NCI-H146 treated with DMSO at 0.1 percent for 48 hours (cell line): ENCODE measurements at regions not wholly inside any gene's neighbourhood (a gene's known extent, or its start where the extent isn't known, plus 50 kb on each side); places are given as distances from the start of the nearest gene placed in this dataset.

Experiments used
- DNase-seq: peaks from one replicate; lab custom pipeline; 2025; ENCODE audit not compliant: unreplicated experiment; lab: John Stamatoyannopoulos, UW

DNA sequence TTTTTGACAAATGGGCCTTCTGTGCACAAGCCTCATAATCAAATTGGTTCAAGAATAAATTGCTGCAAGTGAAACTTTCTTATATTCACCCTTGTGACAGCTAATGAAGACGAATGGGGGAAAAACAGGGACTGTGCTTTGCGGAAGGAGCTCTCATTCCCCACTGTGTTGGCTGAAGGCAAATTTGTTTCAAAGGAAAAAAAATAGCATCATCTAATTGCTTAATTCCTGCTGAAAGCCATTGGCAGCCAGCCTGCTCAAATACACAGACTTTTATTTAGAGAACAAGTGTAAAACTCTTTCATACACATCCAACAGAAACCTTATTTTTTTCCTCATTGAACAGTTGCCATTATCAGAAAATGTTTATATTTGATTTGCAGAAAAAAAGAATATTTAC lies 172.3 kb downstream of the ARL6IP6 start:
- peak; percentile 37 for DNase-seq

- no peak for DNase-seq
Measured at GRCh38 chr2:152883951-152884487, 165.6 kb downstream of the ARL6IP6 start.

- no peak for DNase-seq
Measured at GRCh38 chr2:152881527-152881926, 163.1 kb downstream of the ARL6IP6 start.

DNA sequence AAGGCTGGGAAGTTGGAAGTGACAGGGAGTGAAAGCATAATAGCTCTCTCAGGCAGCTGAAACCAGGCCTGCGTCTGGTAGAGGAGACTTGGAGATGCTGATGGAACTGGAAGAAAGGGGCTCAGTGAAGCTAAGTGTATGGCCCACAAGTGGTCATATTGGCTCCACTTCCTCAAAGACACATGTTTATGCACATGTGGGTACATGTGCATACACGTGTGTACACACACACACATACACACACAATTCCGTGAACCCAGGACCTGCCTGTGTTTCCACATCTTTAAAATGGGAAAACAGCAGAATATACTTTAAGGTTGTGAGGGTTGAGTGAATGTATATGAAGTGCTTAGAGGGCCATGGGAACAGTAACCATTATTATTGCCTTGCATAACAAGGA lies 160.9 kb downstream of the ARL6IP6 start:
- DNase-seq: no peak

DNA sequence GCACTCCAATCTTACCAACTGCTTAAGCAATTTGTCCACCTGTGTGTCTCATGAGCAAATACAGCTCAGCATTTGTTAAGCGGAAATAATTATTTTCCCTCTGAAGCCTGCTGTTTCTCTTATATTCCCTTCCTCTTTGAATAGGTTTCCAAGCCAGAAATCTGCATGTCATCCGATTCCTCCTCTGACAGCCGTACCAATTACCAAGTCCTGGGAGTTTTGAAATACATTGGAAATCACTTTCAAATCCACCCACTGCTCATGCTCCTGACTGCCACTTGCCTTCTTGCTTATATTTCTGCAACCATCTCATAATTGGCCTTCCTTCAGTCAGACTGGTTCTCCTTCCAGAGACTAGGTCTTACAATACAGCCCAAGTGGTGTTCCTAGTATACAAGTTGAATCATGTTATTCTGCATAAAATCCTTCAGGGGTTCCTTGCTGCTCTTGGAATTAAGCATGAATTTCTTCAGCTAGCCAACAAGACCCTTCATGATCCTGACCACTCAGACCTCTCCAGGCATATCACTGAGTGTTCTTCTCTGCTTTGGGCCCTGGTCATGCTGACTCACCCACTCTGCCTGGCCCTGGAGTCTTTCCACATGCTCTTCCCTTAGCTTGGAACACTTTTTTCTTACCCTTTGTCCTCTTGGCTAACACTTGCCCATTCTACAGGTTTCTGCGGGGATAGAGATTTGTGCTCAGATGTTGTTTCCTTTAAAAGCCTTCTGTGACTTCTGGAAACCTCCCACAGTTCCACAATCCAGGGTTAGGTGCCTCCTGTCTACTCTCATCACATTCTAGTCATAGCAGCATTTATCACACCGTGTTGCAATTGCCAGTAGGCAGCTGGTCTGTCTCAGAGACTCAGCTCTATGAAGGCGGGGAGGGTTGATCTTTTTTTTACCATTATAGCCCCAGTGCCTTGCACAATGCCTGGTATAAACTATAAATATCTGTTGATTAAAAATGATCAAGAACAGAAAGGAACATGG lies 157.6 kb downstream of the ARL6IP6 start:
- DNase-seq: peak; percentile 13

- DNase-seq: no peak
Measured at GRCh38 chr2:152874955-152875354, 156.5 kb downstream of the ARL6IP6 start.

- DNase-seq: no peak
Measured at GRCh38 chr2:152870239-152870638, 151.8 kb downstream of the ARL6IP6 start.

- no peak for DNase-seq
Measured at GRCh38 chr2:152867397-152867796, 149.0 kb downstream of the ARL6IP6 start.

DNA sequence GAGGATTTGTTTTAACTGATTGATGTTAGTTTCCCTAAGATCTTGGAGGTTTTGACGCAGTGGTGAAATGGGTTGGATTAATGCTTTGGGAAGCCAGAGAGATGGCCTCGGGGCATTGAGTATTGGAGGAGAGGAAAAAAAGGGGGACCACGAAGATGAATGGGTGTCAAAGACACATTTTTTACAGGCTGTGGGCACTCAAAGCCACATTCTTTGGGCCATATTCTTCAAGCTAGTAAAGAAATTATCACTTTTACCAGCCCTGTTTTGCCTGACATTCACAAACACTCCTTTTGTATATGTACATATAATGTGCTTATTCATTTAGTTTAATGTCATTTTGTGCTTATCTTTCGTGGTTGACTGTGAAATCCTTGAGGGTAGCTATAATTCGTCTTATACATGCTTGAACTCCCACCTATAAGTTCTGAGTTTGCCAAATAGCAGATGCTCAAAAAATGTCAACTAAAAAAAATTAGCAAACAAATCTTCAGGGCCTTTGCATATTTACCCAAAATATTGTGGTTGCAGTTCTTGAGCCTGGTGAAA lies 146.3 kb downstream of the ARL6IP6 start:
- DNase-seq: no peak

GRCh38 chr2:152863826-152864225 lies 145.4 kb downstream of the ARL6IP6 start:
- DNase-seq: no peak

GRCh38 chr2:152861349-152861942 lies 143.0 kb downstream of the ARL6IP6 start:
- DNase-seq: no peak

GRCh38 chr2:152858594-152859265 lies 140.3 kb downstream of the ARL6IP6 start:
- DNase-seq: no peak

GRCh38 chr2:152846697-152847470 lies 128.5 kb downstream of the ARL6IP6 start:
- DNase-seq: no peak

- DNase-seq: no peak
Measured at GRCh38 chr2:152835674-152836073, 117.3 kb downstream of the ARL6IP6 start.

DNA sequence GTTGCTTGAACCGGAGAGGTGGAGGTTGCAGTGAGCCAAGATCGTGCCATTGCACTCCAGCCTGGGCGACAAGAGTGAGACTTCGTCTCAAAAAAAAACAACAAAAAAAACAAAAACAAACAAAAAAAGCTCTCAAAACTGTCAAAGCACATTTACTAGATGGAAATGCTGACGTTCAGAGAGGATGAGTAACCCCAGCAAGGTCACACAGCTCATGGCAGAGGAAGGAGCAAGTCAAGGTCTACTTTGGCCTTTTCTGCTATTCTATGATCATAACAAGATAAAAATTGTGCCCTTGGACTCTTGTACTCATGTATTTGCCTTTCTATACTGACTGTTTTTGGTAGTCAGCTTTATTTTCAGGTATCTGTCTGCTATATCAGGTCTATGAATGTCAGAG lies 109.5 kb downstream of the ARL6IP6 start:
- no peak for DNase-seq

GRCh38 chr2:152826581-152827279 lies 108.3 kb downstream of the ARL6IP6 start:
- DNase-seq: no peak

DNA sequence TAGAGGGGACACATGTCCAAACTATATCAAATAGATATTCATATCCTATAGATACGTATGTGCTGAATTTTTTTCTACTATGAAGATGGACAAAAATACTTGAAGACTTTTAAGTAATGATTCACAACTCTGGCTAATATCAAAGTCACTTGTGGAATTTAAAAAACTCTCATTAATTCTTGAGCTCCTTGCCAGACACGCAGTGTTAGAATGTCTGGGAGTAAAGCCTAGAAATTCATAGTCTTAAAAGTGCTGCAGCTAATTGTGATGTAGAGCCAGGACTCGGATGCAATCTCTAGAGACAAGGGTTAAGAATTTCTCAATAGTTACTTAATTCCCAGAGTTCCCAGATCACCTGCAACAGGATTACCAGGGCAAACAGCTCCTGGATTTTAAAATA lies 107.4 kb downstream of the ARL6IP6 start:
- no peak for DNase-seq

GRCh38 chr2:152823905-152824304 lies 105.5 kb downstream of the ARL6IP6 start:
- no peak for DNase-seq

GRCh38 chr2:152822676-152823075 lies 104.3 kb downstream of the ARL6IP6 start:
- DNase-seq: no peak

DNA sequence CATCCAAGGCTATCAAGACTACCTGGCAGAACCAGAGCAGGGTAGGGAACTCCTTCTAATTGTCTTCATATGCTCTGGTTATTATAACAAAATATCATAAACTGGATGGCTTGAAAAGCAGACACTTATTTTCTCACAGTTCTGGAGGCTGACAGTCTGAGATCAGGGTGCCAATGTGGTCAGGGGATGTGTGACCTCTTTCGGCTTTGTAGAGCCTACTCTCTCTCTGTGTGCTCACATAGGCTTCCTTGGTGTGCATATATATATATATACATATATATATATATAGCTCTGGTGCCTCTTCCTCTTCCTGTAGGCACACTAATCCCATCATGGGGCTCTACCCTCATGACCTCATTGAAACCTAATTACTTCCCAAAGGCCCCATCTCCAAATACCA lies 101.6 kb downstream of the ARL6IP6 start:
- DNase-seq: no peak
